ENCODE measurements at regions not wholly inside any gene's neighbourhood (a gene's known extent, or its start where the extent isn't known, plus 50 kb on each side); places are given as distances from the start of the nearest gene placed in this dataset.

DNA sequence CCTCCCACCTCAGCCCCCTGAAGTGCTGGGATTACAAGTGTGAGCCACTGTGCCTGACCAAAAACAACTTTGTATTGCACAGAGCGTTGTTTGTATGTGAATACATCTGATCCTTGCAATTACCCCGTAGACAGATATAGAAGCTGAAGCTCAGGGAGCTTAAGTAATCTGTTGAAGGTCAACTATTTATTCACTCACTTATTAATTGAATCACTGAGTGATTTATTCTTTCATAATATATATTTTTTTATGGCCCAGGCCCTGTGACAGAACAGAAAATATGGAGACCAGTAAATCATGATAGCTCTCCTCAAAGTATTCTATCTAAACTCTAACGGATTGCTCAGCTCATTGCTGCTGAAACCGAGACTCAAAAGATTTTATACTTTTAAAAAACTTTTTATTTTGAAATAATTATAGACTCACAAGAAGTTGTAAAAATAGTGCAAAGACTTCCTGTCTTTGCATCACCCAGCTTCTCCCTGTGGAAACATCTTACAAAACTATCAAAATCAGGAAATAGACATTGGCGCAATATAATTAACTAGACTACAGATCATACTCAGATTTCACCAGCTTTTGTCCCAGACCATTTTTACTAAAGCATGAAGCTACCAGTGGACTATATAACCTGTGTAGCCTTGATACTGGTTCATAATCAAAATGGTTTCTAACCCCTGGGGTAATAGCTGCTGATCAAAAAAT lies 466.1 kb downstream of the PDCD6IP start:
- H3K9me3 ChIP-seq (ENCODE audit: control insufficient read depth, low read length), result no peaks in the 10 kb centered on the region
- H3K27me3 ChIP-seq (ENCODE audit: control insufficient read depth in 1 of 2, insufficient read depth in 1 of 2, low read length in 2 of 2), result peaks cover 0 to 6% of the 10 kb centered on the region in 2 experiments
- no peak overlapping the region for H4K8ac ChIP-seq (ENCODE audit: low read length)
- no peak overlapping the region for H2AFZ ChIP-seq (ENCODE audit: low read depth, low read length)
- no peak overlapping the region for H2AK5ac ChIP-seq (ENCODE audit: low read length, severe bottlenecking)
- no peak overlapping the region for H3K4me2 ChIP-seq (ENCODE audit: low read length, poor library complexity, severe bottlenecking)
- H3K4me1 ChIP-seq (ENCODE audit: control insufficient read depth, insufficient read depth, low read depth, low read length), result no peaks in the 10 kb centered on the region
- no peaks in the 10 kb centered on the region for H3K79me1 ChIP-seq (replicated peaks; ENCODE audit: low read length, poor library complexity, severe bottlenecking)
- DNase-seq, result no peak
- H2BK120ac ChIP-seq (ENCODE audit: low read depth, low read length), result no peak overlapping the region
- no peak overlapping the region for H3K18ac ChIP-seq (ENCODE audit: low read depth in 1 of 2, low read length in 2 of 2)
- WGBS, result 100% methylated on average over 1 of the region's 5 CpGs
- H3K27ac ChIP-seq (ENCODE audit: low read length, poor library complexity, severe bottlenecking), result no peak overlapping the region
- H3K4ac ChIP-seq (ENCODE audit: low read depth in 1 of 2, low read length in 2 of 2), result no peak overlapping the region
- no peaks in the 10 kb centered on the region for H3K36me3 ChIP-seq (ENCODE audit: control insufficient read depth in 1 of 2, insufficient read depth in 2 of 2, low read depth in 1 of 2, low read length in 2 of 2)
- no peak overlapping the region for H3K14ac ChIP-seq (ENCODE audit: low read length in 2 of 2)
- no peak overlapping the region for H2BK12ac ChIP-seq (ENCODE audit: low read length in 2 of 2)
- H2BK5ac ChIP-seq (ENCODE audit: low read depth, low read length, poor library complexity, severe bottlenecking), result no peak overlapping the region
- no peak overlapping the region for H3K4me3 ChIP-seq (ENCODE audit: insufficient read depth in 1 of 2, low read depth in 1 of 2, low read length in 2 of 2)
- H4K91ac ChIP-seq (ENCODE audit: low read length), result no peak overlapping the region
- no peak overlapping the region for H2BK15ac ChIP-seq (ENCODE audit: low read depth, poor library complexity, severe bottlenecking)
- no peak overlapping the region for H3K23ac ChIP-seq (ENCODE audit: low read length in 2 of 2)
- no peak overlapping the region for H3K9ac ChIP-seq (ENCODE audit: low read length)

DNA sequence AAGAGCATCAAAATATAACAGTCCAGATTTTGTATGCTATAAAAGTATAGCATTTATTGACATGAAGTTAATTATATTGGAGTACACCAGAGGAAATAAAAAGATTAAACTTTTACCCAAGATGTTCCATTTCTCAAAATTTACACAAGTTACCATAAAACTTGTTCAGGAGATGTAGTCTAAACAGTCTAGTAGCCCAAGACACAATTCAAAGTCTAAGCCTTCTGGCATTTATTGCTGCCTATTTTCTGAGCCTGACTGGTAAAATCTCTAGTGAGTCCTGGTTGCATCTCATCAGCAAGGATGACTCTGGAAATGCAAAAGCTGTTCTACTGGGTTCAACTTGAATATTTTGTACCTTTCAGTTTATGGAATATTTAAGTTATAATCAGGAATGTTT lies 468.7 kb downstream of the PDCD6IP start:
- Histone ChIP-seq H3K4ac (ENCODE audit: low read depth in 1 of 2, low read length in 2 of 2) (no peak overlapping the region), H3K18ac (ENCODE audit: low read depth in 1 of 2, low read length in 2 of 2) (no peak overlapping the region), H3K27ac (ENCODE audit: low read length, poor library complexity, severe bottlenecking) (no peak overlapping the region), H2BK5ac (ENCODE audit: low read depth, low read length, poor library complexity, severe bottlenecking) (no peak overlapping the region), H3K9me3 (ENCODE audit: control insufficient read depth, low read length) (peaks cover 4% of the 10 kb centered on the region), H3K14ac (ENCODE audit: low read length in 2 of 2) (no peak overlapping the region), H3K4me2 (ENCODE audit: low read length, poor library complexity, severe bottlenecking) (no peak overlapping the region), H2BK120ac (ENCODE audit: low read depth, low read length) (no peak overlapping the region), H2AK5ac (ENCODE audit: low read length, severe bottlenecking) (no peak overlapping the region), H4K91ac (ENCODE audit: low read length) (no peak overlapping the region), H4K8ac (ENCODE audit: low read length) (no peak overlapping the region), H3K79me1 (replicated peaks; ENCODE audit: low read length, poor library complexity, severe bottlenecking) (no peaks in the 10 kb centered on the region), H3K9ac (ENCODE audit: low read length) (no peak overlapping the region), H3K23ac (ENCODE audit: low read length in 2 of 2) (no peak overlapping the region), H2AFZ (ENCODE audit: low read depth, low read length) (no peak overlapping the region), H3K4me3 (ENCODE audit: insufficient read depth in 1 of 2, low read depth in 1 of 2, low read length in 2 of 2) (no peak overlapping the region), H3K36me3 (ENCODE audit: control insufficient read depth in 1 of 2, insufficient read depth in 2 of 2, low read depth in 1 of 2, low read length in 2 of 2) (no peaks in the 10 kb centered on the region), H3K4me1 (ENCODE audit: control insufficient read depth, insufficient read depth, low read depth, low read length) (no peaks in the 10 kb centered on the region), H3K27me3 (ENCODE audit: control insufficient read depth in 1 of 2, insufficient read depth in 1 of 2, low read length in 2 of 2) (peaks cover 0 to 6% of the 10 kb centered on the region in 2 experiments), H2BK15ac (ENCODE audit: low read depth, poor library complexity, severe bottlenecking) (no peak overlapping the region), H2BK12ac (ENCODE audit: low read length in 2 of 2) (no peak overlapping the region)
- no peak for DNase-seq

DNA sequence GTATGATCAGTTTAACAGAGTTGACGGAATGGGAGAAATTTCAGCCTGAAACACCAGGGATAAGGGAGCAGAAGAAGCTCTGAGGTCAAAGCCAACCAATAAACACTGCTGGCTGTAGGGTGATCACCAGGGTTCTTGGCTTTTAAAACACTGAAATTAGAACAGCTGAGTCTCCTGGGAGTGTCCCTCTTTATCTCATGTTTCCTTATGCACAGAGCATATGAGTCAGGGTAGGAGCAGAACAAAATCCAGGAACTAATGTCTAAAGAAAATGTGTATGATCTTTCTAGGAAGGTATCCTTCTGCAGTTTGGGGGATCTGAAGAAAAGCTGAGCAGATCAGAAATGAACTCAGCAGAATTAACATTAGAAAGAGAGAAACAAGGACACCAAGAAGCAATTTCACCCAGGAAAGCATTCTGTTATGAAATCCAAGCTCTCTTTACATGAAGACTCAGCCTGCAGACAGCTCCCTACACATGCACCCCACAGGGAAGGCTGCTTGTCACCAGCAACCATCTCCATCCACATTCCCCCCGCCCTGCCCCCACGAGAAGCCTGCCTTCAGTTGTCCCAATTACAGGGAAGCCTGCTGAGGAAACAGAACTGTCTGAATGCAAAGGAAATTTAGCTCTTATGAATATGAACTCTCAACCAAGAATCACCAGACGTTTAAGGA lies 469.7 kb downstream of the PDCD6IP start:
- DNase-seq, result no peak
- Histone ChIP-seq H2BK15ac (ENCODE audit: low read depth, poor library complexity, severe bottlenecking) (no peak overlapping the region), H2BK120ac (ENCODE audit: low read depth, low read length) (no peak overlapping the region), H3K36me3 (ENCODE audit: control insufficient read depth in 1 of 2, insufficient read depth in 2 of 2, low read depth in 1 of 2, low read length in 2 of 2) (no peaks in the 10 kb centered on the region), H3K27ac (ENCODE audit: low read length, poor library complexity, severe bottlenecking) (no peak overlapping the region), H3K4me2 (ENCODE audit: low read length, poor library complexity, severe bottlenecking) (no peak overlapping the region), H3K9ac (ENCODE audit: low read length) (no peak overlapping the region), H3K9me3 (ENCODE audit: control insufficient read depth, low read length) (peaks cover 7% of the 10 kb centered on the region), H4K8ac (ENCODE audit: low read length) (no peak overlapping the region), H4K91ac (ENCODE audit: low read length) (no peak overlapping the region), H2AK5ac (ENCODE audit: low read length, severe bottlenecking) (no peak overlapping the region), H3K4me3 (ENCODE audit: insufficient read depth in 1 of 2, low read depth in 1 of 2, low read length in 2 of 2) (no peak overlapping the region), H3K27me3 (ENCODE audit: control insufficient read depth in 1 of 2, insufficient read depth in 1 of 2, low read length in 2 of 2) (peaks cover 0 to 6% of the 10 kb centered on the region in 2 experiments), H3K14ac (ENCODE audit: low read length in 2 of 2) (no peak overlapping the region), H2BK5ac (ENCODE audit: low read depth, low read length, poor library complexity, severe bottlenecking) (no peak overlapping the region), H3K4me1 (ENCODE audit: control insufficient read depth, insufficient read depth, low read depth, low read length) (no peaks in the 10 kb centered on the region), H2BK12ac (ENCODE audit: low read length in 2 of 2) (no peak overlapping the region), H2AFZ (ENCODE audit: low read depth, low read length) (no peak overlapping the region), H3K23ac (ENCODE audit: low read length in 2 of 2) (no peak overlapping the region), H3K79me1 (replicated peaks; ENCODE audit: low read length, poor library complexity, severe bottlenecking) (no peaks in the 10 kb centered on the region), H3K18ac (ENCODE audit: low read depth in 1 of 2, low read length in 2 of 2) (no peak overlapping the region), H3K4ac (ENCODE audit: low read depth in 1 of 2, low read length in 2 of 2) (no peak overlapping the region)
- 78% methylated on average over 4 of the region's 4 CpGs for WGBS

DNA sequence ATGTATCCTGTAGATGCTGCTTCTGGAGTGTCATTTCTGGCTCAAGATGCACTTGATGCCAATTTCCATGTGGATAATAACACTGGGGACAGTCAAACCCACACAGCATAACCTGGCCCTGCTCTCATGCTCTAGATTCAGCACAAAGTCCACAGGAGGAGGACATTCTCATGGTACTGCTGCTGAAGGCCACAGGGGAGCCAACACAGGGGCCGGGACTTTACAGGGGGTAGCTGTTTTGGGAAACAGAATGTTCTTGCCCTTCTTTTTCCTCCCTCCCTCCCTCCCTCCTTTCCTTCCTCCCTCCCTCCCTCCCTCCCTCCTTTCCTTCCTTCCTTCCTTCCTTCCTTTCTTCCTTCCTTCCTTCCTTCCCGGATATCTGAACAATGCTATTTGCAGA lies 477.4 kb downstream of the PDCD6IP start:
- no peak overlapping the region for H3K4ac ChIP-seq (ENCODE audit: low read depth in 1 of 2, low read length in 2 of 2)
- H3K36me3 ChIP-seq (ENCODE audit: control insufficient read depth in 1 of 2, insufficient read depth in 2 of 2, low read depth in 1 of 2, low read length in 2 of 2), result no peaks in the 10 kb centered on the region
- H3K27me3 ChIP-seq (ENCODE audit: control insufficient read depth in 1 of 2, insufficient read depth in 1 of 2, low read length in 2 of 2), result peaks cover 3 to 4% of the 10 kb centered on the region in 2 experiments
- H3K14ac ChIP-seq (ENCODE audit: low read length in 2 of 2), result no peak overlapping the region
- no peak overlapping the region for H4K8ac ChIP-seq (ENCODE audit: low read length)
- no peak overlapping the region for H2AFZ ChIP-seq (ENCODE audit: low read depth, low read length)
- no peak overlapping the region for H2BK120ac ChIP-seq (ENCODE audit: low read depth, low read length)
- H3K9ac ChIP-seq (ENCODE audit: low read length), result no peak overlapping the region
- no peak overlapping the region for H2BK15ac ChIP-seq (ENCODE audit: low read depth, poor library complexity, severe bottlenecking)
- H2BK12ac ChIP-seq (ENCODE audit: low read length in 2 of 2), result no peak overlapping the region
- H3K23ac ChIP-seq (ENCODE audit: low read length in 2 of 2), result no peak overlapping the region
- H3K9me3 ChIP-seq (ENCODE audit: control insufficient read depth, low read length), result peaks cover 7% of the 10 kb centered on the region
- H2AK5ac ChIP-seq (ENCODE audit: low read length, severe bottlenecking), result no peak overlapping the region
- H2BK5ac ChIP-seq (ENCODE audit: low read depth, low read length, poor library complexity, severe bottlenecking), result no peak overlapping the region
- DNase-seq, result no peak
- no peaks in the 10 kb centered on the region for H3K79me1 ChIP-seq (replicated peaks; ENCODE audit: low read length, poor library complexity, severe bottlenecking)
- no CpG with 5 or more reads among the region's 2 CpGs for WGBS
- no peak overlapping the region for H3K27ac ChIP-seq (ENCODE audit: low read length, poor library complexity, severe bottlenecking)
- no peak overlapping the region for H3K18ac ChIP-seq (ENCODE audit: low read depth in 1 of 2, low read length in 2 of 2)
- no peak overlapping the region for H3K4me3 ChIP-seq (ENCODE audit: insufficient read depth in 1 of 2, low read depth in 1 of 2, low read length in 2 of 2)
- no peak overlapping the region for H3K4me2 ChIP-seq (ENCODE audit: low read length, poor library complexity, severe bottlenecking)
- H3K4me1 ChIP-seq (ENCODE audit: control insufficient read depth, insufficient read depth, low read depth, low read length), result no peaks in the 10 kb centered on the region
- no peak overlapping the region for H4K91ac ChIP-seq (ENCODE audit: low read length)

Measured in mesenchymal stem cell (in vitro differentiated cells and primary cell).